GM23338 (cell line): ENCODE measurements at regions not wholly inside any gene's neighbourhood (a gene's known extent, or its start where the extent isn't known, plus 50 kb on each side); places are given as distances from the start of the nearest gene placed in this dataset.

Experiments
- ATAC-seq: fragments of 200-7000 bp; cut with Tn5 transposase; 3 replicates; pipeline ENCODE4 v1.9.1; 2020
- DNase-seq: peaks from one replicate; pipeline ENCODE4 v3.0.0-alpha.2; 2015; ENCODE audit warnings: low spot score
- H2AFZ ChIP-seq: fragments of 200-600 bp; sonication (generic); 2 replicates; pipeline ENCODE4 v1.8.0; 2016; ENCODE audit warnings: antibody characterized with exemption, mild to moderate bottlenecking, moderate library complexity
- H3F3A ChIP-seq: fragments of 200-600 bp; sonication (generic); replicated peaks from 2 replicates; pipeline ENCODE4 v1.8.0; 2017; ENCODE audit warnings: antibody characterized with exemption, mixed run types, low read depth
- H3K27ac ChIP-seq: fragments of 200-600 bp; sonication (generic); 2 replicates; pipeline ENCODE4 v1.6.1; 2016; ENCODE audit warnings: low read depth
- H3K27me3 ChIP-seq: fragments of 200-600 bp; sonication (generic); 2 replicates; pipeline ENCODE4 v1.8.0; 2016; ENCODE audit warnings: mild to moderate bottlenecking, mixed run types, moderate library complexity; ENCODE audit not compliant: insufficient read depth
- H3K36me3 ChIP-seq: fragments of 200-600 bp; sonication (generic); 2 replicates; pipeline ENCODE4 v1.8.0; 2016; ENCODE audit warnings: mild to moderate bottlenecking; ENCODE audit not compliant: insufficient read depth
- H3K4me1 ChIP-seq: fragments of 200-600 bp; sonication (generic); 2 replicates; pipeline ENCODE4 v1.8.0; 2016; ENCODE audit warnings: mild to moderate bottlenecking, moderate library complexity; ENCODE audit not compliant: insufficient read depth
- H3K4me2 ChIP-seq: fragments of 200-600 bp; sonication (generic); 2 replicates; pipeline ENCODE4 v1.7.1; 2017; ENCODE audit warnings: mixed run types
- H3K4me3 ChIP-seq: fragments of 200-600 bp; sonication (generic); 2 replicates; pipeline ENCODE4 v1.6.1; 2016; ENCODE audit warnings: mixed run types
- H3K79me2 ChIP-seq: fragments of 200-600 bp; sonication (generic); replicated peaks from 2 replicates; pipeline ENCODE4 v1.8.0; 2017; ENCODE audit warnings: mild to moderate bottlenecking; ENCODE audit not compliant: insufficient read depth
- H3K9me2 ChIP-seq: fragments of 200-600 bp; sonication (generic); 2 replicates; pipeline ENCODE4 v1.8.0; 2017; ENCODE audit not compliant: insufficient read depth
- H4K20me1 ChIP-seq: fragments of 200-600 bp; sonication (generic); replicated peaks from 2 replicates; pipeline ENCODE4 v1.8.0; 2017; ENCODE audit warnings: mild to moderate bottlenecking; ENCODE audit not compliant: insufficient read depth
- H3K27ac Mint-ChIP-seq: 2 replicates; pipeline ENCODE4 v1.8.0; 2020; ENCODE audit warnings: inconsistent platforms, mild to moderate bottlenecking, moderate library complexity, mixed read lengths
- H3K27me3 Mint-ChIP-seq: 3 replicates; pipeline ENCODE4 v1.8.0; 2022; ENCODE audit warnings: low read depth, mild to moderate bottlenecking, moderate library complexity, mixed read lengths, inconsistent platforms; ENCODE audit not compliant: insufficient read depth, poor library complexity
- H3K36me3 Mint-ChIP-seq: 3 replicates; pipeline ENCODE4 v1.8.0; 2021; ENCODE audit warnings: low read depth, mild to moderate bottlenecking, inconsistent platforms, moderate library complexity, mixed read lengths
- H3K4me1 Mint-ChIP-seq: 3 replicates; pipeline ENCODE4 v1.8.0; 2020; ENCODE audit warnings: mild to moderate bottlenecking, inconsistent platforms, mixed read lengths
- H3K4me3 Mint-ChIP-seq: 3 replicates; pipeline ENCODE4 v1.8.0; 2021; ENCODE audit warnings: moderate library complexity, mild to moderate bottlenecking, inconsistent platforms, mixed read lengths
- H3K9me3 Mint-ChIP-seq: 3 replicates; pipeline ENCODE4 v1.8.0; 2020; ENCODE audit warnings: moderate library complexity, mild to moderate bottlenecking, inconsistent platforms, mixed read lengths
- EZH2phosphoT487 ChIP-seq: fragments of 200-600 bp; sonication (generic); IDR thresholded peaks from one replicate; pipeline ENCODE4 v1.8.1; 2018; ENCODE audit warnings: antibody characterized with exemption; ENCODE audit not compliant: unreplicated experiment
- REST ChIP-seq: IDR thresholded peaks from one replicate; pipeline ENCODE4 v1.6.1; 2018; ENCODE audit warnings: antibody characterized with exemption; ENCODE audit not compliant: unreplicated experiment
- STAT1 ChIP-seq: IDR thresholded peaks from one replicate; pipeline ENCODE4 v1.6.1; 2016; ENCODE audit warnings: antibody characterized with exemption; ENCODE audit not compliant: unreplicated experiment
- TF ChIP-seq, protein P1 (sequence below): fragments of 250-450 bp; sonication (Bioruptor Pico); IDR thresholded peaks from 2 replicates; pipeline ENCODE4 v1.5.0; 2020; ENCODE audit warnings: mild to moderate bottlenecking, moderate library complexity

DNA sequence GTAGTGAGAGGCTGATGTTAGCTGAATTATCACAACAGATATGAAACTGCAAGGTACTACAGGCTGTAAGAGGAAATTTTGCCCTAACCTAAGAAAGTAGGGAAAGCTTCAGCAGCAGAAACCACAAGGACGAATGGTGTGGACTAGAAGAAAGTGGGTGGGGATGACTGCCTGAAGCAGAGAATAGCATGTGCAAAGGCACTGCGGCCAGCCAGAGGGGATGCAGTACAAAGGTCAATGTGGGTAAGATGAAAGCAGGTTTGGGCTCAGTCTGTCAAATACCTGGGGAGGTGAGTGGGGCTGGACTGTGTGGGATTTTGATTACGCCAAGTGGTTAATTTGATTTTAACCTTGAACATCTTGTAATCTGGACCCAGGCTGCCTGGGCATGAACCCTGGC lies 199.3 kb upstream of the GALNT2 start (continued):
- TF ChIP-seq, protein P1, sequence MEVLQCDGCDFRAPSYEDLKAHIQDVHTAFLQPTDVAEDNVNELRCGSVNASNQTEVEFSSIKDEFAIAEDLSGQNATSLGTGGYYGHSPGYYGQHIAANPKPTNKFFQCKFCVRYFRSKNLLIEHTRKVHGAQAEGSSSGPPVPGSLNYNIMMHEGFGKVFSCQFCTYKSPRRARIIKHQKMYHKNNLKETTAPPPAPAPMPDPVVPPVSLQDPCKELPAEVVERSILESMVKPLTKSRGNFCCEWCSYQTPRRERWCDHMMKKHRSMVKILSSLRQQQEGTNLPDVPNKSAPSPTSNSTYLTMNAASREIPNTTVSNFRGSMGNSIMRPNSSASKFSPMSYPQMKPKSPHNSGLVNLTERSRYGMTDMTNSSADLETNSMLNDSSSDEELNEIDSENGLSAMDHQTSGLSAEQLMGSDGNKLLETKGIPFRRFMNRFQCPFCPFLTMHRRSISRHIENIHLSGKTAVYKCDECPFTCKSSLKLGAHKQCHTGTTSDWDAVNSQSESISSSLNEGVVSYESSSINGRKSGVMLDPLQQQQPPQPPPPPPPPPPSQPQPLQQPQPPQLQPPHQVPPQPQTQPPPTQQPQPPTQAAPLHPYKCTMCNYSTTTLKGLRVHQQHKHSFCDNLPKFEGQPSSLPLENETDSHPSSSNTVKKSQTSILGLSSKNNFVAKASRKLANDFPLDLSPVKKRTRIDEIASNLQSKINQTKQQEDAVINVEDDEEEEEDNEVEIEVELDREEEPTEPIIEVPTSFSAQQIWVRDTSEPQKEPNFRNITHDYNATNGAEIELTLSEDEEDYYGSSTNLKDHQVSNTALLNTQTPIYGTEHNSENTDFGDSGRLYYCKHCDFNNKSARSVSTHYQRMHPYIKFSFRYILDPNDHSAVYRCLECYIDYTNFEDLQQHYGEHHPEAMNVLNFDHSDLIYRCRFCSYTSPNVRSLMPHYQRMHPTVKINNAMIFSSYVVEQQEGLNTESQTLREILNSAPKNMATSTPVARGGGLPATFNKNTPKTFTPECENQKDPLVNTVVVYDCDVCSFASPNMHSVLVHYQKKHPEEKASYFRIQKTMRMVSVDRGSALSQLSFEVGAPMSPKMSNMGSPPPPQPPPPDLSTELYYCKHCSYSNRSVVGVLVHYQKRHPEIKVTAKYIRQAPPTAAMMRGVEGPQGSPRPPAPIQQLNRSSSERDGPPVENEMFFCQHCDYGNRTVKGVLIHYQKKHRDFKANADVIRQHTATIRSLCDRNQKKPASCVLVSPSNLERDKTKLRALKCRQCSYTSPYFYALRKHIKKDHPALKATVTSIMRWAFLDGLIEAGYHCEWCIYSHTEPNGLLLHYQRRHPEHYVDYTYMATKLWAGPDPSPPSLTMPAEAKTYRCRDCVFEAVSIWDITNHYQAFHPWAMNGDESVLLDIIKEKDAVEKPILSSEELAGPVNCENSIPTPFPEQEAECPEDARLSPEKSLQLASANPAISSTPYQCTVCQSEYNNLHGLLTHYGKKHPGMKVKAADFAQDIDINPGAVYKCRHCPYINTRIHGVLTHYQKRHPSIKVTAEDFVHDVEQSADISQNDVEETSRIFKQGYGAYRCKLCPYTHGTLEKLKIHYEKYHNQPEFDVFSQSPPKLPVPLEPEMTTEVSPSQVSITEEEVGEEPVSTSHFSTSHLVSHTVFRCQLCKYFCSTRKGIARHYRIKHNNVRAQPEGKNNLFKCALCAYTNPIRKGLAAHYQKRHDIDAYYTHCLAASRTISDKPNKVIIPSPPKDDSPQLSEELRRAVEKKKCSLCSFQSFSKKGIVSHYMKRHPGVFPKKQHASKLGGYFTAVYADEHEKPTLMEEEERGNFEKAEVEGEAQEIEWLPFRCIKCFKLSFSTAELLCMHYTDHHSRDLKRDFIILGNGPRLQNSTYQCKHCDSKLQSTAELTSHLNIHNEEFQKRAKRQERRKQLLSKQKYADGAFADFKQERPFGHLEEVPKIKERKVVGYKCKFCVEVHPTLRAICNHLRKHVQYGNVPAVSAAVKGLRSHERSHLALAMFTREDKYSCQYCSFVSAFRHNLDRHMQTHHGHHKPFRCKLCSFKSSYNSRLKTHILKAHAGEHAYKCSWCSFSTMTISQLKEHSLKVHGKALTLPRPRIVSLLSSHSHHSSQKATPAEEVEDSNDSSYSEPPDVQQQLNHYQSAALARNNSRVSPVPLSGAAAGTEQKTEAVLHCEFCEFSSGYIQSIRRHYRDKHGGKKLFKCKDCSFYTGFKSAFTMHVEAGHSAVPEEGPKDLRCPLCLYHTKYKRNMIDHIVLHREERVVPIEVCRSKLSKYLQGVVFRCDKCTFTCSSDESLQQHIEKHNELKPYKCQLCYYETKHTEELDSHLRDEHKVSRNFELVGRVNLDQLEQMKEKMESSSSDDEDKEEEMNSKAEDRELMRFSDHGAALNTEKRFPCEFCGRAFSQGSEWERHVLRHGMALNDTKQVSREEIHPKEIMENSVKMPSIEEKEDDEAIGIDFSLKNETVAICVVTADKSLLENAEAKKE (CRISPR knock-in tag): no peak

GRCh38 chr1:229869240-229869639 lies 197.8 kb upstream of the GALNT2 start:
- Histone ChIP-seq H3K9me2 (peaks cover 6% of the 10 kb centered on the region; the same call in 1 of the 2 replicates), H2AFZ (no peak overlapping the region), H3K27ac (no peak overlapping the region), H3K36me3 (no peaks in the 10 kb centered on the region), H3K4me3 (no peak overlapping the region), H3K79me2 (no peaks in the 10 kb centered on the region), H3K27me3 (no peaks in the 10 kb centered on the region), H3K4me1 (no peaks in the 10 kb centered on the region), H4K20me1 (no peaks in the 10 kb centered on the region), H3K4me2 (no peak overlapping the region), H3F3A (no peaks in the 10 kb centered on the region)
- Mint-ChIP-seq H3K27me3 (peaks cover 4% of the 10 kb centered on the region), H3K27ac (no peak overlapping the region), H3K4me3 (no peak overlapping the region), H3K4me1 (no peaks in the 10 kb centered on the region), H3K9me3 (no peaks in the 10 kb centered on the region; the same call in 2 of the 3 replicates), H3K36me3 (no peaks in the 10 kb centered on the region)
- ATAC-seq (no peak), DNase-seq (no peak)
- TF ChIP-seq EZH2phosphoT487 (no peak), REST (no peak), STAT1 (no peak)
- TF ChIP-seq, protein P1 (CRISPR knock-in tag): no peak
